ENCODE measurements at regions not wholly inside any gene's neighbourhood (a gene's known extent, or its start where the extent isn't known, plus 50 kb on each side); places are given as distances from the start of the nearest gene placed in this dataset.

DNA sequence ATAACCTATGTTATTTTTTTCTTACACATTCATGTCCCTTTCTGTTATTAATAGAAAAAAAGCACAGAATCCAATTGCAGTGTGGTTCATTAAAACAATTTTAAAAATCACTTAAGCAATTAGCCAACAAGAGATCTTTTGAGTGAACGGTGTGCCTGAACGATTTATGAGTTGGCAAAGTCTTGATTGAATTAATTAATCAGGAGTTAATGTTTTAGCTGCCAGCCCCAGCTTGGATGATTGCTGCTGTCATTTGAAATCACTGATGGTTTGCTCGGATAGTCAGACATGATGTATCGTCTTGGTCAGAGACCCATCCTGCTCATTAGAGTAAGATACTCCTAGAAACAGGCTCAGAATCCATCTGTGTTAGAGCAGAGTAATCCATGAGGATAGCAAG is 158.3 kb upstream of the GALNT2 start:
- TF ChIP-seq, protein P1, sequence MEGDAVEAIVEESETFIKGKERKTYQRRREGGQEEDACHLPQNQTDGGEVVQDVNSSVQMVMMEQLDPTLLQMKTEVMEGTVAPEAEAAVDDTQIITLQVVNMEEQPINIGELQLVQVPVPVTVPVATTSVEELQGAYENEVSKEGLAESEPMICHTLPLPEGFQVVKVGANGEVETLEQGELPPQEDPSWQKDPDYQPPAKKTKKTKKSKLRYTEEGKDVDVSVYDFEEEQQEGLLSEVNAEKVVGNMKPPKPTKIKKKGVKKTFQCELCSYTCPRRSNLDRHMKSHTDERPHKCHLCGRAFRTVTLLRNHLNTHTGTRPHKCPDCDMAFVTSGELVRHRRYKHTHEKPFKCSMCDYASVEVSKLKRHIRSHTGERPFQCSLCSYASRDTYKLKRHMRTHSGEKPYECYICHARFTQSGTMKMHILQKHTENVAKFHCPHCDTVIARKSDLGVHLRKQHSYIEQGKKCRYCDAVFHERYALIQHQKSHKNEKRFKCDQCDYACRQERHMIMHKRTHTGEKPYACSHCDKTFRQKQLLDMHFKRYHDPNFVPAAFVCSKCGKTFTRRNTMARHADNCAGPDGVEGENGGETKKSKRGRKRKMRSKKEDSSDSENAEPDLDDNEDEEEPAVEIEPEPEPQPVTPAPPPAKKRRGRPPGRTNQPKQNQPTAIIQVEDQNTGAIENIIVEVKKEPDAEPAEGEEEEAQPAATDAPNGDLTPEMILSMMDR (IDR thresholded peaks at IDR 0.05) = no peak
- TF ChIP-seq POLR2A (IDR thresholded peaks at IDR 0.05) (no peak), POLR2AphosphoS5 (IDR thresholded peaks at IDR 0.05) (no peak)

Measured in prostate gland (tissue), 2 donors.